MM.1S (cell line): ENCODE measurements at regions not wholly inside any gene's neighbourhood (a gene's known extent, or its start where the extent isn't known, plus 50 kb on each side); places are given as distances from the start of the nearest gene placed in this dataset.

Experiments
- DNase-seq: peaks from one replicate; pipeline ENCODE4 v3.0.0-alpha.2; 2015
- H2AFZ ChIP-seq: fragments of 300-600 bp; sonication (generic); 2 replicates; pipeline ENCODE4 v1.6.0; 2016; ENCODE audit warnings: antibody characterized with exemption, low read length
- H3F3A ChIP-seq: fragments of 300-600 bp; sonication (generic); 2 replicates; pipeline ENCODE4 v1.6.1; 2016; ENCODE audit warnings: mild to moderate bottlenecking, antibody characterized with exemption, low read length, moderate library complexity, mixed read lengths; ENCODE audit not compliant: insufficient read depth
- H3K27ac ChIP-seq: fragments of 300-600 bp; sonication (generic); 2 replicates; pipeline ENCODE4 v1.5.1; 2016; ENCODE audit warnings: mild to moderate bottlenecking, low read length
- H3K27me3 ChIP-seq: fragments of 300-600 bp; sonication (generic); replicated peaks from 2 replicates; pipeline ENCODE4 v1.6.0; 2016; ENCODE audit warnings: low read length; ENCODE audit not compliant: insufficient read depth
- H3K36me3 ChIP-seq: fragments of 300-600 bp; sonication (generic); replicated peaks from 2 replicates; pipeline ENCODE4 v1.6.1; 2016; ENCODE audit warnings: mild to moderate bottlenecking, low read length, mixed read lengths; ENCODE audit not compliant: insufficient read depth
- H3K4me1 ChIP-seq: fragments of 300-600 bp; sonication (generic); 2 replicates; pipeline ENCODE4 v1.6.1; 2016; ENCODE audit warnings: low read length, mixed read lengths
- H3K4me2 ChIP-seq: fragments of 300-600 bp; sonication (generic); 2 replicates; pipeline ENCODE4 v1.6.0; 2016; ENCODE audit warnings: low read depth, low read length
- H3K4me3 ChIP-seq: fragments of 300-600 bp; sonication (generic); 2 replicates; pipeline ENCODE4 v1.5.1; 2016; ENCODE audit warnings: low read length, mixed read lengths
- H3K79me2 ChIP-seq: fragments of 300-600 bp; sonication (generic); 2 replicates; pipeline ENCODE4 v1.6.1; 2016; ENCODE audit warnings: mixed run types, low read length, mixed read lengths
- H3K9ac ChIP-seq: fragments of 300-600 bp; sonication (generic); 2 replicates; pipeline ENCODE4 v1.6.1; 2016; ENCODE audit warnings: low read length, mixed read lengths
- H3K9me2 ChIP-seq: fragments of 300-600 bp; sonication (generic); replicated peaks from 2 replicates; pipeline ENCODE4 v1.6.1; 2016; ENCODE audit warnings: mild to moderate bottlenecking, low read length, mixed read lengths; ENCODE audit not compliant: insufficient read depth
- H3K9me3 ChIP-seq: fragments of 300-600 bp; sonication (generic); replicated peaks from 2 replicates; pipeline ENCODE4 v1.6.1; 2016; ENCODE audit warnings: mild to moderate bottlenecking, low read length, mixed read lengths; ENCODE audit not compliant: insufficient read depth
- H4K20me1 ChIP-seq: fragments of 300-600 bp; sonication (generic); 2 replicates; pipeline ENCODE4 v1.6.1; 2016; ENCODE audit warnings: mild to moderate bottlenecking, low read length, moderate library complexity, mixed read lengths; ENCODE audit not compliant: insufficient read depth
- EZH2 ChIP-seq: fragments of 300-600 bp; sonication (generic); optimal IDR thresholded peaks from 2 replicates; pipeline ENCODE3; 2017; ENCODE audit warnings: low read depth, mild to moderate bottlenecking, antibody characterized with exemption, low read length, mixed read lengths
- EZH2phosphoT487 ChIP-seq: fragments of 300-600 bp; sonication (generic); IDR thresholded peaks from 2 replicates; pipeline ENCODE4 v1.6.1; 2018; ENCODE audit warnings: antibody characterized with exemption, low read length
- TF ChIP-seq, protein P1 (sequence below): fragments of 300-600 bp; sonication (generic); IDR thresholded peaks from 2 replicates; pipeline ENCODE4 v1.5.1; 2016; ENCODE audit warnings: antibody characterized with exemption, low read length, mixed read lengths

DNA sequence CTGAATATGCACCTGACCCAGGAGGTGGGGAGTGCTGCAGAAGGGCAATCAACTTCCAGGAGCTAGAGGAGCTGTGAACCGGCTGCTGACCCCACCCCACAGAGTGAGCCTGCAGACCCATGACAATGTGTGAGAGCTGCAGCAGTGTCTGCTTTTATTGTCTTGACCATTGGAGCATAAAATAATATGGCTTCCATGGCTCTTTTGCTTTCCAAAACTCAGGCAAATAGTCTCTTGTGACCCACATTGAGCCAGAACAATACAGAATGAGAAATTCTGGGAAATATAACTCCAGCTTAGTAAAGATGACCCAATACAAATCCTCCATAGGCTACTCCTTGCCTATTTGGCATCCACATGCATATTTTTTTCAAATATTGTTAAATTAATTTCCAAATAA, 309.6 kb downstream of the PYDC2 start:
- Histone ChIP-seq H3K27ac (no peak overlapping the region), H3F3A (no peaks in the 10 kb centered on the region), H4K20me1 (no peaks in the 10 kb centered on the region), H2AFZ (no peak overlapping the region), H3K4me2 (no peak overlapping the region), H3K79me2 (no peaks in the 10 kb centered on the region), H3K4me1 (no peaks in the 10 kb centered on the region), H3K9me3 (no peaks in the 10 kb centered on the region), H3K27me3 (no peaks in the 10 kb centered on the region), H3K36me3 (no peaks in the 10 kb centered on the region), H3K4me3 (no peak overlapping the region), H3K9ac (no peak overlapping the region), H3K9me2 (no peaks in the 10 kb centered on the region)
- DNase-seq: no peak
- TF ChIP-seq, protein P1, sequence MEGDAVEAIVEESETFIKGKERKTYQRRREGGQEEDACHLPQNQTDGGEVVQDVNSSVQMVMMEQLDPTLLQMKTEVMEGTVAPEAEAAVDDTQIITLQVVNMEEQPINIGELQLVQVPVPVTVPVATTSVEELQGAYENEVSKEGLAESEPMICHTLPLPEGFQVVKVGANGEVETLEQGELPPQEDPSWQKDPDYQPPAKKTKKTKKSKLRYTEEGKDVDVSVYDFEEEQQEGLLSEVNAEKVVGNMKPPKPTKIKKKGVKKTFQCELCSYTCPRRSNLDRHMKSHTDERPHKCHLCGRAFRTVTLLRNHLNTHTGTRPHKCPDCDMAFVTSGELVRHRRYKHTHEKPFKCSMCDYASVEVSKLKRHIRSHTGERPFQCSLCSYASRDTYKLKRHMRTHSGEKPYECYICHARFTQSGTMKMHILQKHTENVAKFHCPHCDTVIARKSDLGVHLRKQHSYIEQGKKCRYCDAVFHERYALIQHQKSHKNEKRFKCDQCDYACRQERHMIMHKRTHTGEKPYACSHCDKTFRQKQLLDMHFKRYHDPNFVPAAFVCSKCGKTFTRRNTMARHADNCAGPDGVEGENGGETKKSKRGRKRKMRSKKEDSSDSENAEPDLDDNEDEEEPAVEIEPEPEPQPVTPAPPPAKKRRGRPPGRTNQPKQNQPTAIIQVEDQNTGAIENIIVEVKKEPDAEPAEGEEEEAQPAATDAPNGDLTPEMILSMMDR: no peak
- TF ChIP-seq EZH2phosphoT487: no peak
- TF ChIP-seq EZH2: no peak

DNA sequence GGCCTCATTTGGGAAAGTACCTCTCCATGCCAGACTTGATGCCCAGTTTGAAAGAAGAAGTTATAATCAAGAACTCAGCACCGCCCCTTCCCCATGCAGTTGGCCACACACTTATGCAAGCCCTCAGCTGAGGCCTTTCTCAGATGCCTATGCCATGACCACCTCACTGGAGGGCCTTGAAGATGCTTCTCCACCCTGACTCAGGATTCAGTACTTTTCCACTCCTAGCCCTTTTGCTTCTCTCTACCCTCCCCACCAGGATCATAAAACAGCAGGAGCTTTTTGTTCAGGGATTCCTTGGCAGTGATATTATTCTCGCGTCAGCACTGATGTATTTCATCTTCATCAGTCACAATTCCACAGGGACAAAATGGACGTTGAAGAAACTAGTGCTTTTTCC, 313.5 kb downstream of the PYDC2 start:
- H2AFZ ChIP-seq: no peak overlapping the region
- H3K9me3 ChIP-seq: no peaks in the 10 kb centered on the region
- TF ChIP-seq EZH2: no peak
- TF ChIP-seq, protein P1: no peak
- TF ChIP-seq EZH2phosphoT487: no peak
- no peaks in the 10 kb centered on the region for H4K20me1 ChIP-seq
- no peak overlapping the region for H3K27ac ChIP-seq
- no peak overlapping the region for H3K9ac ChIP-seq
- H3F3A ChIP-seq: no peaks in the 10 kb centered on the region
- H3K27me3 ChIP-seq: no peaks in the 10 kb centered on the region
- no peaks in the 10 kb centered on the region for H3K79me2 ChIP-seq
- no peak overlapping the region for H3K4me2 ChIP-seq
- no peak for DNase-seq
- no peaks in the 10 kb centered on the region for H3K36me3 ChIP-seq
- no peaks in the 10 kb centered on the region for H3K9me2 ChIP-seq
- H3K4me1 ChIP-seq: no peaks in the 10 kb centered on the region
- no peak overlapping the region for H3K4me3 ChIP-seq

DNA sequence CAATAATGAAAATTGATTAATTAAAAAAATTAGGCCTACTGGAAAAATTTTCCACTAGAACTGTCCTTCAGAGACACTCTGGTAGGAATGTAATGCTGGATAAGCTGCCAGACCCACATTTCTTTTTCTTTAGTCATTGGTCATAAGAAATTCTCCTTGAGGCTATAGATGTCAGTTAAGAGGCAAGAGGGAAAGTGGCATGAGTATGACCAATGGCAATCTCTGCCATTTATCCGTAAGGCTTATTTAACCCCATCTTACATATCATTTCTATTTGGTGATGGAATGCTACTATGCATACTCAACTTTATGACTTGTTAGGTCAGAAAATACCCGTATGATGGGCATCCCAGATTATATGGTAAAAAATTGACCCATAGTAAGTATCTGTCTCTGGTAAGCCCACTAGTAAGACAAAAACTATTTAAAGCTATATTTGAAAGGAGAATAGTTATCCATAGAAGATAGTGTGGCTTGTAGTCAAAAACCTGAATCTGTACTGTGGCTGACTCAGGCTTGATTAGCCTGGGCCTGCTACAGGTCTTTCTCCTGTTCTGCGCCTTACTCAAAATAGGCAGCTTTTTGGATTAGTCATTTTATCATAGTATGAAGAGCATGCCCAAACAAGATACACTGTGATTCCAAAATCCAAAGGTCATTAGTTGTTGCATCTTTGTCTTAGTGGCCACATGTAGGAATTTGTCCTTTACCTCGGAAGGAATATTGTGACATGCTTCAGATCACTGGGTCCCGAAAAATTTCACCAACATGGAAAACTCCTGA, 314.7 kb downstream of the PYDC2 start:
- H3K36me3 ChIP-seq: no peaks in the 10 kb centered on the region
- no peak for DNase-seq

More for the DNA sequence above, 314.7 kb downstream of the PYDC2 start:
- no peaks in the 10 kb centered on the region for H3K79me2 ChIP-seq
- no peaks in the 10 kb centered on the region for H3K9me3 ChIP-seq
- H3K27me3 ChIP-seq: no peaks in the 10 kb centered on the region
- no peak for TF ChIP-seq EZH2phosphoT487
- no peak for TF ChIP-seq EZH2
- TF ChIP-seq, protein P1: no peak
- no peak overlapping the region for H3K4me2 ChIP-seq
- no peak overlapping the region for H2AFZ ChIP-seq
- no peaks in the 10 kb centered on the region for H4K20me1 ChIP-seq
- H3K9me2 ChIP-seq: no peaks in the 10 kb centered on the region
- no peak overlapping the region for H3K9ac ChIP-seq
- H3K27ac ChIP-seq: no peak overlapping the region
- H3K4me1 ChIP-seq: no peaks in the 10 kb centered on the region
- H3K4me3 ChIP-seq: no peak overlapping the region
- H3F3A ChIP-seq: no peaks in the 10 kb centered on the region
